HepG2 (cell line): ENCODE measurements at regions not wholly inside any gene's neighbourhood (a gene's known extent, or its start where the extent isn't known, plus 50 kb on each side); places are given as distances from the start of the nearest gene placed in this dataset.

Experiments used
- ATAC-seq: fragments of 200-7000 bp; cut with Tn5 transposase; 3 replicates; pipeline ENCODE4 v1.9.1; 2020; ENCODE audit warnings: mild to moderate bottlenecking, moderate library complexity
- BruUV-seq: library from RNA; stranded (reverse); fragments of 400-500 nt; replicated peaks from 2 replicates; lab custom pipeline; 2021; lab: Mats Ljungman, UMichigan
- CTCF ChIA-PET: fragments of 300-600 bp; formaldehyde crosslinking; extraction: SDS; loops from one replicate; lab custom pipeline; 2021; ENCODE audit warnings: low total read pairs, inconsistent platforms, low intra/inter-chr PET ratio; lab: Yijun Ruan, JAX
- POLR2A ChIA-PET: fragments of 350-600 bp; sonication (Branson Sonifier 250); formaldehyde crosslinking; loops from one replicate; lab custom pipeline; 2020; ENCODE audit warnings: antibody characterized with exemption, inconsistent platforms; lab: Yijun Ruan, JAX
- DNase-seq: peaks from one replicate; pipeline ENCODE4 v3.0.0-alpha.2; 2015; ENCODE audit warnings: low spot score
- FAIRE-seq: peaks from 3 replicates; lab custom pipeline; 2011; peaks lifted over from hg19 to GRCh38; lab: Jason Lieb, UNC
- H2AFZ ChIP-seq: one replicate; pipeline ENCODE4 v1.6.1; 2011; ENCODE audit warnings: low read length, inconsistent platforms
- H3K27ac ChIP-seq: fragments of 300-600 bp; 3 replicates; pipeline ENCODE4 v1.8.0; 2011; ENCODE audit warnings: mixed run types, mild to moderate bottlenecking, mixed read lengths, low read length, inconsistent platforms; ENCODE audit not compliant: insufficient read depth; ENCODE audit errors: extremely low read length
- H3K27me3 ChIP-seq, 2 experiments: fragments of 200-600 bp in 1 of 2; 2 replicates in 1 of 2; 3 replicates in 1 of 2; pipeline versions ENCODE4 v1.6.0 to v1.8.0; 2011; ENCODE audit warnings: low read length in 2 of 2, mild to moderate bottlenecking in 2 of 2, moderate library complexity in 2 of 2, inconsistent platforms in 1 of 2; ENCODE audit not compliant: insufficient read depth in 2 of 2, control insufficient read depth in 1 of 2
- H3K36me3 ChIP-seq, 2 experiments: fragments of 200-600 bp in 1 of 2; replicated peaks in 1 of 2; 2 replicates in 1 of 2; 3 replicates in 1 of 2; pipeline versions ENCODE4 v1.5.1 to v1.8.0; 2011; ENCODE audit warnings: low read length in 2 of 2, inconsistent platforms in 1 of 2; ENCODE audit not compliant: insufficient read depth in 2 of 2, control insufficient read depth in 1 of 2
- H3K4me1 ChIP-seq: 2 replicates; pipeline ENCODE4 v1.5.1; 2012; ENCODE audit warnings: low read length, inconsistent platforms; ENCODE audit not compliant: insufficient read depth
- H3K4me2 ChIP-seq: 2 replicates; pipeline ENCODE4 v1.6.0; 2011; ENCODE audit warnings: low read depth, low read length, inconsistent platforms
- H3K4me3 ChIP-seq, 3 experiments: fragments of 200-600 bp in 1 of 3; sonication (generic), shearing (Covaris generic) in 1 of 3; replicated peaks in 1 of 3; 2 replicates each; pipeline ENCODE4 v1.5.1; 2011 to 2016; ENCODE audit warnings: low read length in 3 of 3, inconsistent platforms in 2 of 3, low read depth in 2 of 3, mild to moderate bottlenecking in 2 of 3, control low read depth in 1 of 3, mixed read lengths in 1 of 3; ENCODE audit not compliant: insufficient read depth in 1 of 3
- H3K79me2 ChIP-seq: one replicate; pipeline ENCODE4 v1.6.1; 2011; ENCODE audit warnings: low read length, inconsistent platforms; ENCODE audit not compliant: insufficient read depth
- H3K9ac ChIP-seq: 2 replicates; pipeline ENCODE4 v1.6.0; 2011; ENCODE audit warnings: mild to moderate bottlenecking, low read depth, low read length, inconsistent platforms; ENCODE audit not compliant: insufficient read depth
- H3K9me3 ChIP-seq: 2 replicates; pipeline ENCODE4 v1.5.1; 2012; ENCODE audit warnings: mild to moderate bottlenecking, low read length
- H4K20me1 ChIP-seq: 2 replicates; pipeline ENCODE4 v1.6.0; 2011; ENCODE audit warnings: inconsistent platforms, mild to moderate bottlenecking, low read length, moderate library complexity; ENCODE audit not compliant: insufficient read depth
- CEBPB ChIP-seq: IDR thresholded peaks from 2 replicates; pipeline ENCODE4 v1.6.1; 2011; ENCODE audit warnings: low read depth, low read length, improper control_type of control experiment, borderline replicate concordance
- PHF21A ChIP-seq: sonication (generic); formaldehyde crosslinking; IDR thresholded peaks from 2 replicates; pipeline ENCODE4 v1.5.0; 2020; ENCODE audit warnings: mild to moderate bottlenecking, missing genetic modification reagents
- ZBTB40 ChIP-seq, 2 experiments: fragments of 450-650 bp in 1 of 2; sonication (generic) in 1 of 2; formaldehyde crosslinking in 1 of 2; IDR thresholded peaks; 2 replicates each; pipeline versions ENCODE4 v1.6.1 to v1.8.0; 2016 to 2022; ENCODE audit warnings: antibody characterized with exemption in 1 of 2, mild to moderate bottlenecking in 1 of 2, missing genetic modification reagents in 1 of 2
- ZNF101 ChIP-seq: sonication (generic); formaldehyde crosslinking; IDR thresholded peaks from 2 replicates; pipeline ENCODE4 v1.4.0; 2020; ENCODE audit warnings: mild to moderate bottlenecking, low read depth, missing genetic modification reagents, borderline replicate concordance
- ZNF768 ChIP-seq: sonication (generic); formaldehyde crosslinking; IDR thresholded peaks from 2 replicates; pipeline ENCODE4 v1.4.0; 2020; ENCODE audit warnings: missing genetic modification reagents
- ZNF790 ChIP-seq: sonication (generic); formaldehyde crosslinking; IDR thresholded peaks from 2 replicates; pipeline ENCODE4 v1.8.0; 2022; ENCODE audit warnings: missing genetic modification reagents, mild to moderate bottlenecking, borderline replicate concordance
- ZNF891 ChIP-seq: sonication (generic); formaldehyde crosslinking; IDR thresholded peaks from 2 replicates; pipeline ENCODE4 v1.5.0; 2020; ENCODE audit warnings: mild to moderate bottlenecking, missing genetic modification reagents
- ZZZ3 ChIP-seq: sonication (generic); formaldehyde crosslinking; IDR thresholded peaks from 2 replicates; pipeline ENCODE4 v1.4.0; 2020; ENCODE audit warnings: missing genetic modification reagents, mild to moderate bottlenecking, borderline replicate concordance
- WGBS: methylation state at CpG from one replicate; pipeline ENCODE4 v1.1.6; 2017; ENCODE audit warnings: low lambda C conversion rate; 5-methylcytosine and 5-hydroxymethylcytosine counted together
- in situ Hi-C: cut with HindIII; loops from 2 replicates; pipeline ENCODE4 v1.10.0; 2017; ENCODE audit warnings: low pct_unique_long_range_greater_than_20kb; ENCODE audit not compliant: extremely low pct_ligation_motif_present
- intact Hi-C: fragments of 100-400 bp; cut with micrococcal nuclease; formaldehyde crosslinking; loops from one replicate; pipeline ENCODE4 v1.10.0; 2022; ENCODE audit not compliant: unreplicated experiment

- DNase-seq (no peak), FAIRE-seq (no peak), ATAC-seq (no peak)
- Histone ChIP-seq H3K4me3 (no peak overlapping the region), H3K27me3 (no peaks in the 10 kb centered on the region), H3K9me3 (peaks cover 19% of the 10 kb centered on the region), H3K4me1 (no peaks in the 10 kb centered on the region), H4K20me1 (no peaks in the 10 kb centered on the region), H2AFZ (no peak overlapping the region), H3K79me2 (no peaks in the 10 kb centered on the region), H3K27ac (no peak overlapping the region), H3K9ac (no peak overlapping the region), H3K4me2 (no peak overlapping the region), H3K36me3 (no peaks in the 10 kb centered on the region)
- POLR2A ChIA-PET: no interaction called here
- intact Hi-C loops (no loop called here), in situ Hi-C loops (no loop called here)
- TF ChIP-seq ZNF891 (CRISPR knock-in tag) (no peak), CEBPB (peak; percentile 79)
- CTCF ChIA-PET: no interaction called here
- no TSS peak for BruUV-seq
Measured at GRCh38 chr18:69265656-69266055, 135.0 kb upstream of the DOK6 start.

- no TSS peak for BruUV-seq
- H3K27ac ChIP-seq: no peak overlapping the region
- no peak overlapping the region for H3K9ac ChIP-seq
- FAIRE-seq (no peak), ATAC-seq (no peak), DNase-seq (no peak)
- no peak overlapping the region for H3K4me3 ChIP-seq
- WGBS: 53% methylated on average over 5 of the region's 5 CpGs
- no peak overlapping the region for H2AFZ ChIP-seq
- no peaks in the 10 kb centered on the region for H3K79me2 ChIP-seq
- H3K4me1 ChIP-seq: no peaks in the 10 kb centered on the region
- no peaks in the 10 kb centered on the region for H3K27me3 ChIP-seq
- H3K4me2 ChIP-seq: no peak overlapping the region
- ChIA-PET CTCF (no interaction called here), POLR2A (no interaction called here)
- H3K36me3 ChIP-seq: no peaks in the 10 kb centered on the region
- no peaks in the 10 kb centered on the region for H4K20me1 ChIP-seq
- in situ Hi-C loops: no loop called here
- intact Hi-C loops: no loop called here
- H3K9me3 ChIP-seq: peaks cover 19% of the 10 kb centered on the region
- TF ChIP-seq ZNF768 (CRISPR knock-in tag): no peak
- no peak for TF ChIP-seq ZBTB40 (IDR thresholded peaks at IDR 0.05)
- TF ChIP-seq ZBTB40 (CRISPR knock-in tag; IDR thresholded peaks at IDR 0.05): no peak
- no peak for TF ChIP-seq PHF21A
- TF ChIP-seq ZNF790 (CRISPR knock-in tag): no peak
- TF ChIP-seq ZZZ3 (CRISPR knock-in tag): no peak
- TF ChIP-seq ZNF101: peak; percentile 100
Measured at GRCh38 chr18:69267895-69268294, 132.8 kb upstream of the DOK6 start.
